ENCODE measurements at regions not wholly inside any gene's neighbourhood (a gene's known extent, or its start where the extent isn't known, plus 50 kb on each side); places are given as distances from the start of the nearest gene placed in this dataset.

DNA sequence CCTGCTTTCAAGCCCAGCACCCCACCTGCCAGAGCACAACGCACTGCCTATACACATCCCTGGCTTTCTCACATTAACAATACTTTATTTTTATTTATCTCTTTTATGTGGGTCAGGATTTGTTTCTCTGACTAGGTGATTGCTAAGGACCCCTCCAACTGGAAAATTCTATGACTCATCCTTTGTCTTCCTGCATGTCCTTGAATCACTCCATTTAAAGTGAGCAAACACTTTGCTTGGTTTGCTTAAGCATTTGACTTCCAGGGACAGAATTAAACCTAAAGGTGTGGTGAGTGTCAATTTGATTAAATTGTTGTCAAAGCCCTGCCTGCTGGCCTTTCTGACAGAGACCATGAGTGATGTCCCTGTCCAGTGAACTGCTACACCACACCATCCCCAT lies 536.5 kb upstream of the BRINP1 start:
- Histone ChIP-seq H3K27me3 (no peaks in the 10 kb centered on the region), H3K4me1 (no peaks in the 10 kb centered on the region), H3K27ac (no peak overlapping the region), H3K9me3 (no peaks in the 10 kb centered on the region), H3K4me3 (no peak overlapping the region), H3K36me3 (no peaks in the 10 kb centered on the region)
- WGBS, 2 donors (ENCODE audit: low coverage in 1 of 2), result 63% methylated on average over 1 of the region's 1 CpG; no CpG with 5 or more reads in 1 of the 2 donors
- no peak for TF ChIP-seq POLR2A (IDR thresholded peaks at IDR 0.05)
- in situ Hi-C loops (cut with MboI; ENCODE audit: low pct_ligation_motif_present in 1 of 4, low pct_unique_long_range_greater_than_20kb in 1 of 4, low sequenced_read_pairs in 3 of 4) (no loop called here), intact Hi-C loops (cut with DNase I; ENCODE audit: low total_unique reads) (no loop called here)
- no peak for DNase-seq

DNA sequence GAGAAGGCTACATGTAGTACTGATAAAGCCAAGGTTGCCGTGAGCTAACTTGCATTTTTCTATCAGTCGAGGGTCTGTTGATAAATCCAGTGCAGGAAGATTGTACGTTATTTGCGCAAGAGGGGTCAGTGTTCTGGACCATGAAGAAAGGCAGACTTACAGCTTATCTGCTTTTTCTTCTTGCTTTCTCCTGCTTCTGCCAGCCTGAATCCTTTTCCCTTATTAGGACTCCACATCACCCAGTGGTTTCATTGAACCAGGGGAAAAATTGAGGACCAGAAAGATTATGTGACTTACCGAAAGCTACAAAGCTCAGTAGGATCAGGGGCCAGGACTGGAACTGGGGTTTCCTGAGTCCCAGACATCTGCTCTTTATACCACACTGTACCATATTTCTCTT lies 534.6 kb upstream of the BRINP1 start:
- 81 to 83% methylated on average over 5 of the region's 5 CpGs for WGBS, 2 donors (ENCODE audit: low coverage in 1 of 2)

DNA sequence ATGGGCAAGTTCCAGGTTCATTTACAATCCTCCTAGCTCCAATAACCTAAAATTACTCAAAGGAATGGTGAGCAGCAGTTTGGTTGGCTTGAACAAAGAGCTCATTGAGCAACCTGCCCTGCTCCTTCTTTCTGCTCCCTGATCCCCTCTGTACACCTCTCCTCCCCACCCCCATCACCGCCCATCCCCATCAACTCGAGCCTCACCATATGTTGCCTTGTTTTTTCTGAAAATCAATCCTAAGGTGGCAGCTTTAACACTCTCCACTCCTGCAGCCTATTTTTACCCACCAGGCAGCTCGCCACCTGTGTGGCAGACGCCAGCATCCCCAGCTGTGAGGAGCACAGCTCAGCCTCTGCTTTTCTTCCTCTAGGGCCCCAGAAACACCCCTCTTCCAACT lies 533.4 kb upstream of the BRINP1 start:
- DNase-seq, result no peak
- Histone ChIP-seq H3K4me1 (no peaks in the 10 kb centered on the region), H3K36me3 (no peaks in the 10 kb centered on the region), H3K27ac (no peak overlapping the region), H3K9me3 (no peaks in the 10 kb centered on the region), H3K27me3 (no peaks in the 10 kb centered on the region), H3K4me3 (no peak overlapping the region)
- no peak for TF ChIP-seq POLR2A (IDR thresholded peaks at IDR 0.05)
- TF ChIP-seq POLR2AphosphoS5 (IDR thresholded peaks at IDR 0.05), result no peak
- no peak for TF ChIP-seq EP300 (IDR thresholded peaks at IDR 0.05; ENCODE audit: low read depth)
- TF ChIP-seq, protein P1, sequence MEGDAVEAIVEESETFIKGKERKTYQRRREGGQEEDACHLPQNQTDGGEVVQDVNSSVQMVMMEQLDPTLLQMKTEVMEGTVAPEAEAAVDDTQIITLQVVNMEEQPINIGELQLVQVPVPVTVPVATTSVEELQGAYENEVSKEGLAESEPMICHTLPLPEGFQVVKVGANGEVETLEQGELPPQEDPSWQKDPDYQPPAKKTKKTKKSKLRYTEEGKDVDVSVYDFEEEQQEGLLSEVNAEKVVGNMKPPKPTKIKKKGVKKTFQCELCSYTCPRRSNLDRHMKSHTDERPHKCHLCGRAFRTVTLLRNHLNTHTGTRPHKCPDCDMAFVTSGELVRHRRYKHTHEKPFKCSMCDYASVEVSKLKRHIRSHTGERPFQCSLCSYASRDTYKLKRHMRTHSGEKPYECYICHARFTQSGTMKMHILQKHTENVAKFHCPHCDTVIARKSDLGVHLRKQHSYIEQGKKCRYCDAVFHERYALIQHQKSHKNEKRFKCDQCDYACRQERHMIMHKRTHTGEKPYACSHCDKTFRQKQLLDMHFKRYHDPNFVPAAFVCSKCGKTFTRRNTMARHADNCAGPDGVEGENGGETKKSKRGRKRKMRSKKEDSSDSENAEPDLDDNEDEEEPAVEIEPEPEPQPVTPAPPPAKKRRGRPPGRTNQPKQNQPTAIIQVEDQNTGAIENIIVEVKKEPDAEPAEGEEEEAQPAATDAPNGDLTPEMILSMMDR (IDR thresholded peaks at IDR 0.05), result no peak
- intact Hi-C loops (cut with DNase I; ENCODE audit: low total_unique reads) (loop anchor here (5.0 kb wide), 1 partner anchor 1685 kb away; no protein-coding TSS in a partner anchor), in situ Hi-C loops (cut with MboI; ENCODE audit: low pct_ligation_motif_present in 1 of 4, low pct_unique_long_range_greater_than_20kb in 1 of 4, low sequenced_read_pairs in 3 of 4) (no loop called here)
- 56 to 84% methylated on average over 3 to 4 of the region's 4 CpGs for WGBS, 2 donors (ENCODE audit: low coverage in 1 of 2)

More for the DNA sequence above, 534.6 kb upstream of the BRINP1 start:
- in situ Hi-C loops (cut with MboI; ENCODE audit: low pct_ligation_motif_present in 1 of 4, low pct_unique_long_range_greater_than_20kb in 1 of 4, low sequenced_read_pairs in 3 of 4), result no loop called here
- Histone ChIP-seq H3K27me3 (no peaks in the 10 kb centered on the region), H3K36me3 (no peaks in the 10 kb centered on the region), H3K27ac (no peak overlapping the region), H3K9me3 (no peaks in the 10 kb centered on the region), H3K4me1 (no peaks in the 10 kb centered on the region), H3K4me3 (no peak overlapping the region)
- intact Hi-C loops (cut with DNase I; ENCODE audit: low total_unique reads), result loop anchor here (5.0 kb wide), 1 partner anchor 1687 kb away; no protein-coding TSS in a partner anchor
- TF ChIP-seq POLR2A (IDR thresholded peaks at IDR 0.05) (no peak), POLR2AphosphoS5 (IDR thresholded peaks at IDR 0.05) (no peak), EP300 (IDR thresholded peaks at IDR 0.05; ENCODE audit: low read depth) (no peak)
- TF ChIP-seq, protein P1 (IDR thresholded peaks at IDR 0.05), result no peak
- no peak for DNase-seq

DNA sequence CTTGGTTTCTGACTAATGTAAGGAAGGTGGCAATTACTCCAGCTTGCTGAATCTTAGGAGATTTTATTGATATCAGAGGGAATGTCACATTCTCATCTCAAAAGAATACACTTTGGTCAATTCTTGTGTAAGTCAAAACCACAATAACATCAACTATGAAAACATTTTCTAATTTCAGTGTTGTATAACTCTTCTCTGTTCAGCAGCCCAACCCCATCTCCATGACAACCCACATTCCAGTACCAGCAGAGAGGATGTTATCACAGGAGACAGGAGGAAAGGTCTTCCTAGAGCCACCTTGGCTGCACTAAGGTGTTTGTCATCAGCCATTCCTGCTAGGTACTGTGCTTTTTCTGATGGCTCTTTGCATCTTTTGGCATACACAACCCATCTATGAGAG lies 529.1 kb upstream of the BRINP1 start:
- no peaks in the 10 kb centered on the region for H3K4me1 ChIP-seq
- H3K27me3 ChIP-seq, result no peaks in the 10 kb centered on the region
- H3K9me3 ChIP-seq, result no peaks in the 10 kb centered on the region
- H3K27ac ChIP-seq, result no peak overlapping the region
- in situ Hi-C loops (cut with MboI; ENCODE audit: low pct_ligation_motif_present in 1 of 4, low pct_unique_long_range_greater_than_20kb in 1 of 4, low sequenced_read_pairs in 3 of 4), result no loop called here
- TF ChIP-seq POLR2AphosphoS5 (IDR thresholded peaks at IDR 0.05) (no peak), POLR2A (IDR thresholded peaks at IDR 0.05) (no peak), EP300 (IDR thresholded peaks at IDR 0.05; ENCODE audit: low read depth) (no peak)
- TF ChIP-seq, protein P1 (IDR thresholded peaks at IDR 0.05), result no peak
- intact Hi-C loops (cut with DNase I; ENCODE audit: low total_unique reads), result no loop called here
- no peak overlapping the region for H3K4me3 ChIP-seq
- DNase-seq, result no peak
- no peaks in the 10 kb centered on the region for H3K36me3 ChIP-seq

DNA sequence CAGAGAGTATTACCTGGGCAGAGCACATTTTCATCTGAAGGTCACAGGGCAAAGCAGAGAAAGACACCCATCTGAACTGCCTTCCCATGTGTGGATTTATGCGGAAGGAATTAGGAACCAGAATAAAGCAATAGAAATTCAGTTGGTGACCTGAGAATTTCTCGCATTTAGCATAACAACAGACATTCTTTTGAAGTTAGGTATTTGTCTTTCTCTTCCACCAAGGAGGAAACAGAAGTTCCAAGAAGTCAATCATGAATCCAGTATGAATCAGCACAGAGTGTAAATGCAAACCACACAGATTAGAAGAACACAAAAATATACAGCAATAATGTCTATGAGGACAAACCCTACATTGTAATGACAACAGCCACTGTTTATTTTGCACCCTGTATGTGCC lies 515.2 kb upstream of the BRINP1 start:
- Histone ChIP-seq H3K4me1 (no peaks in the 10 kb centered on the region), H3K36me3 (no peaks in the 10 kb centered on the region), H3K27ac (no peak overlapping the region), H3K4me3 (no peak overlapping the region), H3K9me3 (no peaks in the 10 kb centered on the region), H3K27me3 (no peaks in the 10 kb centered on the region)
- DNase-seq, result no peak
- TF ChIP-seq, protein P1 (IDR thresholded peaks at IDR 0.05), result no peak
- TF ChIP-seq POLR2A (IDR thresholded peaks at IDR 0.05) (no peak), POLR2AphosphoS5 (IDR thresholded peaks at IDR 0.05) (no peak), EP300 (IDR thresholded peaks at IDR 0.05; ENCODE audit: low read depth) (no peak)
- 37 to 65% methylated on average over 2 of the region's 2 CpGs for WGBS, 2 donors (ENCODE audit: low coverage in 1 of 2)
- in situ Hi-C loops (cut with MboI; ENCODE audit: low pct_ligation_motif_present in 1 of 4, low pct_unique_long_range_greater_than_20kb in 1 of 4, low sequenced_read_pairs in 3 of 4), result no loop called here
- intact Hi-C loops (cut with DNase I; ENCODE audit: low total_unique reads), result no loop called here
